ENCODE measurements at regions not wholly inside any gene's neighbourhood (a gene's known extent, or its start where the extent isn't known, plus 50 kb on each side); places are given as distances from the start of the nearest gene placed in this dataset.

DNA sequence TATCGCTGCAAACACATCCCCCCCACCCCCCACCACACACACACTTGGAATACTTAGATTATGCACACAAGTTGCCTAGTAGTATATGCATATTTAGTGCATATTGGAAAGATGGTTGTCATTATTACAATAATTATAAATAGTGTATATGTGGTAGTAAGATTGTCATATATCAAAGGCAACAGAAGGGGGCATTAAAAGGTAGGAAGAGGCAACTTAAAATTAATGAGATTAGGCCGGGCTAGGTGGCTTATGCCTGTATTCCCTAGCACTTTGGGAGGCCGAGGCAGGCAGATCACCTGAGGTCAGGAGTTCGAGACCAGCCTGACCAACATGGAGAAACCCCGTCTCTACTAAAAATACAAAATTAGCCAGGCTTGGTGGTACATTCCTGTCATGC is 52.1 kb downstream of the GSC start:
- no peak for DNase-seq

GRCh38 chr14:94716976-94717375 is 52.9 kb downstream of the GSC start:
- DNase-seq, result no peak

- DNase-seq, result no peak
Observed at GRCh38 chr14:94713115-94713514, 56.8 kb downstream of the GSC start.

DNA sequence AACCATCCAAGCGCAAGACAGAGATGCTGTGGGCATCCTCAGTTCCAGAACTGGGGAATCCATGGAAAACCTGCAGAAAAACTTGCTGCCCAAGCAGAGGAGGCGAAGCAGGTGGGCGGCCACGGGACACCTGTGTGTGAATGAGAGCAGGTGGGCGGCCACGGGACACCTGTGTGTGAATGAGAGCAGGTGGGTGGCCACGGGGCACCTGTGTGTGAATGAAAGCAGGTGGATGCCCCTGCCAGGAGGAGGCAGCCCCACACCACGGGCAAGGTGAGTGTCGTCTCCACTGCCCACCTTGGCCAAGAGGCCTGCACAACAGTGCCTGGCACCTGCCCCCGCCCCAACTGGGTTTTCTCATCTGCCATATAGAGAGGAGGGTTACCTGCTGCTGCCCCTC is 59.2 kb downstream of the GSC start:
- DNase-seq, result no peak

- DNase-seq, result no peak
Observed at GRCh38 chr14:94707494-94707893, 62.4 kb downstream of the GSC start.

- DNase-seq, result no peak
Observed at GRCh38 chr14:94706133-94706532, 63.8 kb downstream of the GSC start.

- DNase-seq, result no peak
Observed at GRCh38 chr14:94702629-94703028, 67.3 kb downstream of the GSC start.

- no peak for DNase-seq
Observed at GRCh38 chr14:94701861-94702370, 68.0 kb downstream of the GSC start.

DNA sequence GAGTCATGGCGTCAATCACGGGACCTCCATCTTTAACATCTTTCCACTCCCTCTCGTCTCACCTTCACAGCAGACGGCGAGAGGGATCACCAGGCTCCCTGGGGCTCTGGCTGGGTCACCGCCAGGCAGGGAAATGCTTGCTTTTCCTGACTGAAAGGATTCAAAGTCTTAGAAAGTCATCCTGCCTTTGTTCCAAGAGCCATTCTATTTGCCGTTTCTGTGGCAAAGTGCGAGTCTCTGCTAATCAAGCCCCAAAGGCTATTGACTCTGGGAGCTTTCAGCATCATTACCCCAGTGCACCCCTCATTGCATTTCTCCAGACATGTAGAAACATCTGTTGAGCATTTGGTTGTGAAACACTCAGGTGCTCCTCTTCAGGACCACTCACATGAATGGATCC is 69.6 kb downstream of the GSC start:
- DNase-seq, result no peak

DNA sequence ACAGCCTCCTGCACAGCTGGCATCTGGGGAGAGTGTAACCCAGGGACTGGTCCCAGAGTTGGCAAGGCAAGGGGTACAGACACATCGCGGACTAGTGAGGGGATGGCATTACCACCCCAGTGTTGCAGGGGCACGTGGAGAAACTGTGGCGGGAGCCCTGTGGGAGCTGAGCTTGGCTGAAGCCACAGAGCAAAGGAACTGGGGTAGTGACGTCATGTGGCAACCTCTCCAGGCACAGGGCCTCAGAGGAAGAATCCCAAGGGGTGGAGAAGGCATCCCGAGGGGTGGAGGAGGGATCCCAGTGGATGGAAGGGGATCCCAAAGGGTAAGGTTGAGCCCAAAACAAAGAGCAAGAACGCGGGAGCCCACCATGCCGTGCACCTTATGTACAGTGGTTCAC is 70.1 kb downstream of the GSC start:
- no peak for DNase-seq

DNA sequence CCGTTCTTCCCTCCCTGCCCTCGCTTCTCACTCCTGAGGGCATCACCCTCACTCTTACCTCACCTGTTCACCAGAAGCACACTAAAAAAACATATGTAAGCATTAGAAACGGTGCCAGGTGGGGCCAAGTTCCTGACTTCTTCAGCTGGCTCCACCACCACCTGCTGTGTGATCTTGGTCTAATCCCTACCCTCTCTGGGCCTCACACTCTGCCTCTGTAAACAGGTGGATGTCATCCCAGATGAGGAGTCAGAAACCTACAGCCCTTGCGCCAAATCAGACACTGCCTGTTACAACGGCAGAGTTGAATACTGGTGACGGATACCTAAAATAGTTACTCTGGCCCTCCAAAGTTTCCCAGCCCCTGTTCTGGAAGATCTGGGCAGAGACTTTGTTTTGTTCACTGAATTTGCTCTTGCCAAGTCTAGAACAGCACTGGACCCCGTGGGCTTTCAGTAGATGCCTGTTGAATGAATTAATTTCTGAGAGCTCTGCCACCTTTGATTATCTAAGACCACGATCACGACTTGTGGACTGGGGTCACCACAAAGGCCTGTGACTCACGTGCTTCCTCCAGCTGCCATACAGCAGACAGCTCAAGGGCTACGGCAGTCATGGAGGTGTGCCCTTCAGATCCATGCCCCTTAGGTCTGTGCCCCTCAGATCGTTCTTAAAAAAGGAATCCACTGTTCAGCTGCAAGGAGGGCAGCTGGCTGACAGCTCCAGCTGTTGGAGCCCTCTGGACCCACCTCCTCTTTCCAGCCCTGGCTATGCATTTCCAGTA is 71.9 kb downstream of the GSC start:
- no peak for DNase-seq

GRCh38 chr14:94696518-94696917 is 73.4 kb downstream of the GSC start:
- no peak for DNase-seq

DNA sequence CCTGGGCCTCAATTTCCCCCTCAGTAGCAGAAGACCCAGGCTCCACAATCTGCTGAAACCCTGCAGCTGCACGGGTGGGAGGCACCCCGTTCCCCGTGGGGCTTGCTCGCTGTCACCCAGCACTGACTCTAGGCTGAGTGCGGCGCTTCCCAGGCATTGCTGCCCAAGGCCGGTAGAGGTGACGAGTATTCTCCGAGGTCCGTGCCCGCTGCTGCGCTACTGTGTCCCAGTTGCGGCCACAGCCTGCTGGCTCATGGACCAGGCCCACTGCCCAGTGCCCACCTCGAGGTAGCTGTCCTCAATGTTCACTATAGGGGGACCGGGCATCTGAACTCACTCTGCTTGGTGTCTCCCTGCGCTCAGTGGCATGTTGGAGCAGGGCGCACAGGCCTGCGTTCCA is 74.7 kb downstream of the GSC start:
- DNase-seq, result no peak

- DNase-seq, result no peak
Observed at GRCh38 chr14:94691660-94692034, 78.3 kb downstream of the GSC start.

- no peak for DNase-seq
Observed at GRCh38 chr14:94690896-94691659, 78.8 kb downstream of the GSC start.

DNA sequence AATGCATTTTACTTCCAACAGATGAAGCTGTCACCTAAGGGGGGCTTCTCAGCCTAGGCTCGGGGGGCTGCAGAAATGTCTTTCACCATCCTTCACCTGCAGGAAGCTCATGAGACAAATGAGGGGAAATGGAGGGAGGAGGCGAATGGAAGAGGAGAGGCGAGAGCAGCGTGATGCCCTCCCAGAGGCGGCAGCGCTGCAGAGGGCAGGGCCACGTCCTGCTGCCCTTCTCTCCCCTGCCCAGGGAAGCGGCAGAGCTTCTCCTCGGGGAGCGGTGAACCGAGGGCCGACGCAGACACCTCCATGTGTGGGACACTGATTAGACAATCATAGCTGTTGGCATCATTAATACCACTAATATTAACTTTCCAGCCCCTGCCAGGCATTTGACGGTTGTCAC is 78.3 kb downstream of the SERPINA3 start:
- no peak for DNase-seq

GRCh38 chr14:94689985-94690400 is 77.8 kb downstream of the SERPINA3 start:
- no peak for DNase-seq

DNA sequence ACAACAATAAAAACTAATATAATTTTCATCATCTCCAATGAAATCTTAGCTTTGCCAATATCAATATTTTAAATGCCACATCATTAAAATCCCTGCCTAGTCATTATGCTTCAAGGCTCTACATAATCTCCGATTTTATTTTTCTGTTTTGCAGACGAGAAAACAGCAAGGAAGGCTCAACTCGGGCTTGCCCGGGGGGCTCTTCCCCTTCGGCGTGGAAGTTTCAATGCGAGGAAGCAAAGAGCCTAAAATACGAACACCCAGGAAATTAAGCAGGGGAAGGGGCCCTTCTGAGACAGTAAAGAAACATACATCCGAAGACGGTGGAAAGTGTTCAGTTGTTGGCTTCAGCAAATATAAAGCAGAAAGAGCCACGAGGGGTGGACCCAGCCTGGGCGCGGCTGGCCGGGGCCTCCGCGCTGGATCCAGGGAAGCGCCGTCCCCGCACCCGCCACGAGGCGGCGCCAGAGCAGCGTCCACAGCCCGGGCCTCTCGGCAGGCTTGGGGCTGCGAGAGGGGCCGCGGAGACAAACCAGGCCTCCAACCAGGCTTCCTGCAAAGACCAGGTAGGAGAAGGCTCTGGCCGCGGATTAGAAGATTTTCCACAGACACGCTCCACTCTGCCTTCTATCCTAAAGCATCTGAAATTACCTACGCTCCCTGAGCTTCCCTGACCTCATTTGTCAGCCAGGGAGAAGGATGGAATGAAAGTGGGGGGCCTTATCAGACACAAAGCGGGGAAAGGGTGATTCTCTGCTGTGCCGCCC is 77.2 kb downstream of the SERPINA3 start:
- DNase-seq, result peak; percentile 30

- DNase-seq, result no peak
Observed at GRCh38 chr14:94686511-94687160, 74.4 kb downstream of the SERPINA3 start.

DNA sequence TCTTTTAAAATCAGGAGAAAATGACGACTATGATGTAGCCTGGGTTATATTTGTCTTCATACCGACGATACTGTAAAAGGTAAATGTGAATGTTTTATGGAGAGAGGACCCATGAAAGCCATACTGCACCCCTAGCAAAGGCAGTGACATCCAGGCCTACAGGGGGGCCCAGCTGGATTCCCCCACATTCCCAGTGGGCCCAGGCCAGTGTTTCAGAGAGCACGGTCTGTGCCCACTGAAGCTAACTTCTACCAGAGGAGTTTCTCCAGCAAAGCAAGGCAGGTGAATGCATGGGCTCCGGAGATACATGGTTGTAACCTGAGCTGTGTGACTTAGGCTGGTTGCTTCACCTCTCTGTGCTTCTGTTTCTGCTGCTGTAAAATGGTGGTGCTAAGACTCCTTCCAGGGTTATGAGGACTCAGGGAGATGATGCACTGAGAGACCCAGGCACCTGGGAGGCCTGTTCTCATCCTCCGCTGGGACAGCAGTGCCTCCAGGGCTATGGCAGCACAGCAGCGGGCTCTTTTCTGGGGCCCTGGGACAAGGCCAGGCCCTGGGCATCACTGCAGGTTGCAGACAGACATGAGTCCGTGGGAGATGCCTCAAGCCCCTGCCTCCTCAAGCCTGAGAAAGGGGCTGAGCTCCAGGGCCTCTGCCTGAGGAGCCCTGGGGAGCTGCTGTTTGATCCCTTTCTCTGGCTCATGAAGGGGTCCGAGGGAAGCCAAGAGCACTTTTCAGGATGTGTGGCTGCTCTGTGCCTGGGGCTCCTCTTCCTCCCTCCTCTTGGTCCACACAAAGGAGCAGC is 73.7 kb downstream of the SERPINA3 start:
- DNase-seq, result no peak

- DNase-seq, result no peak
Observed at GRCh38 chr14:94685166-94685581, 73.0 kb downstream of the SERPINA3 start.

- no peak for DNase-seq
Observed at GRCh38 chr14:94682736-94683135, 70.5 kb downstream of the SERPINA3 start.

Measured in CD4-positive, alpha-beta T cell treated with Interleukin-21 for 1 hour (primary cell).